Neutrophil (primary cell): ENCODE measurements at regions not wholly inside any gene's neighbourhood (a gene's known extent, or its start where the extent isn't known, plus 50 kb on each side); places are given as distances from the start of the nearest gene placed in this dataset.

Experiments used
- H3K27ac ChIP-seq: fragments of 200-600 bp; sonication (generic); 2 replicates; pipeline ENCODE4 v1.5.1; 2016; ENCODE audit warnings: mild to moderate bottlenecking, moderate library complexity
- H3K27me3 ChIP-seq: fragments of 200-600 bp; sonication (generic); 2 replicates; pipeline ENCODE4 v1.6.0; 2016; ENCODE audit warnings: mild to moderate bottlenecking
- H3K36me3 ChIP-seq: fragments of 200-600 bp; sonication (generic); 2 replicates; pipeline ENCODE4 v1.5.1; 2017
- H3K4me1 ChIP-seq, 2 experiments: fragments of 200-600 bp in 1 of 2; sonication (generic) in 1 of 2; 1 replicate in 1 of 2; 2 replicates in 1 of 2; pipeline versions ENCODE4 v1.5.1 to v1.6.1; 2013 to 2016; ENCODE audit warnings: low read depth in 1 of 2, low read length in 1 of 2, mild to moderate bottlenecking in 1 of 2, moderate library complexity in 1 of 2; ENCODE audit not compliant: control insufficient read depth in 1 of 2, insufficient read depth in 1 of 2
- H3K4me3 ChIP-seq, 2 experiments: fragments of 200-600 bp in 1 of 2; sonication (generic) in 1 of 2; 1 replicate in 1 of 2; 2 replicates in 1 of 2; pipeline ENCODE4 v1.5.1; 2013 to 2016; ENCODE audit warnings: low read depth in 1 of 2, low read length in 1 of 2, mild to moderate bottlenecking in 1 of 2, moderate library complexity in 1 of 2
- H3K9me3 ChIP-seq: fragments of 200-600 bp; sonication (generic); 2 replicates; pipeline ENCODE4 v1.5.1; 2016
- CTCF ChIP-seq: fragments of 200-600 bp; sonication (generic); IDR thresholded peaks from 2 replicates; pipeline ENCODE4 v1.5.1; 2016; ENCODE audit warnings: antibody characterized with exemption

GRCh38 chr1:173118404-173118803, 67.7 kb upstream of the TNFSF18 start:
- H3K36me3 ChIP-seq = no peaks in the 10 kb centered on the region
- no peak overlapping the region for H3K4me3 ChIP-seq
- H3K27ac ChIP-seq = no peak overlapping the region
- TF ChIP-seq CTCF = no peak
- no peaks in the 10 kb centered on the region for H3K9me3 ChIP-seq
- H3K27me3 ChIP-seq = no peaks in the 10 kb centered on the region
- H3K4me1 ChIP-seq = peaks cover 15 to 17% of the 10 kb centered on the region in 2 experiments

- Histone ChIP-seq H3K27ac (no peak overlapping the region), H3K4me1 (peaks cover 9 to 11% of the 10 kb centered on the region in 2 experiments), H3K4me3 (no peak overlapping the region), H3K36me3 (no peaks in the 10 kb centered on the region), H3K9me3 (no peaks in the 10 kb centered on the region), H3K27me3 (no peaks in the 10 kb centered on the region)
- TF ChIP-seq CTCF = no peak
These were observed 67.0 kb upstream of the TNFSF18 start for GRCh38 chr1:173117761-173118160.

GRCh38 chr1:173117108-173117633, 66.4 kb upstream of the TNFSF18 start:
- no peak overlapping the region for H3K4me3 ChIP-seq
- H3K9me3 ChIP-seq = no peaks in the 10 kb centered on the region
- H3K36me3 ChIP-seq = no peaks in the 10 kb centered on the region
- no peak for TF ChIP-seq CTCF
- peaks cover 4 to 7% of the 10 kb centered on the region in 2 experiments for H3K4me1 ChIP-seq
- no peaks in the 10 kb centered on the region for H3K27me3 ChIP-seq
- no peak overlapping the region for H3K27ac ChIP-seq

DNA sequence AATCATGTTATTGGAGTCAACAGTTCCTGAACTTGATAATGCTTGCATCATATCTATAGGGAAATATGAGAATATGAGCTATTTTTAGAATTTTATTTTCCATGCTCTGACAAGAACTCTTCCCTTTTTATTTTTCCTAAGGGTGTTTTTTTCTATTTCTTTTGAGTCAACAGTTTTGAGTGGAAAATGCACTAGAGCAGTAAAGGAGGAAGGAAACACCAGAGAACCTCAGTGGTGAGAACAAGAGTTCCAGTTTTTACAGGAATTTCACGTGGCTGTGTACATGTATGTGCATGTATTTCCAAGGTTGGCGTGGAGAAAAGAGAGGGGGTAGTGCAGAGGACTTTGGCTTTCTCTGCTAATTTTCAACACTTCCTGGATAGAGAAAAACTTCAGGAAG, 63.6 kb upstream of the TNFSF18 start:
- Histone ChIP-seq H3K27ac (no peak overlapping the region), H3K36me3 (no peaks in the 10 kb centered on the region), H3K4me1 (peaks cover 7 to 9% of the 10 kb centered on the region in 2 experiments), H3K4me3 (no peak overlapping the region), H3K9me3 (no peaks in the 10 kb centered on the region), H3K27me3 (no peaks in the 10 kb centered on the region)
- no peak for TF ChIP-seq CTCF

DNA sequence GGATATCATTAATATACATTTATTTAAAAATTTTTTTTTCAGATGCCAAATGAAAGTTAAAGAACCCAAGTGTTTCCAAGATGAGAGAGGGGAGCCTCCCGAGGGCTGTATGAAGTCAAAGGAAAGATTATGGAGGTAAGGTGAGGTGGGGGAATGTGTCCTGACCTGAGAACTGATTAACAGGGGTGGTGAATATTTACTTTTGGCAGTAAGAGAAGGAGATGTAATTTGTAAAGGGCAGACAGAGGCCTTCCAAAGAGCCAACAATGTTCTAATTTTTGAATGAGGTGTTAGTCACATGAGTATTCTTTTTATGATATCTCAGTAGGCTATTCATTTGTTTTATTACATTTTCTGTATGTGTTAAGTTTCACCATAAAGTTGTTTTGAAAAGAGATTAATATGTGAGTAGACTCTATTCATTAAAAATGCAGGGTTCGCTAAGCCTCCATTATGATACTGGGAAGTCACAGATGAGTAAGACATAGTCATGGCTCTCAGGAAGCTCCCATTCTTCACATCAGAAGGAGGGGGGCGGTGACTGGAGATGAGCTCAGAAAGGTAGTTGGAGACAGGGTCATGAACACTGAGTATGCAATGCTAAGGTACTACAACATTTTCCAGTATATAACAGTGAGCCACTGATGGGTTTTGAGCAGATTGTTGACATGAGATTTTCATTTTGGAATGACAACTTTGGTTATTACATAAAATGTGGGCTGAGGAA, 62.4 kb upstream of the TNFSF18 start:
- TF ChIP-seq CTCF = no peak
- Histone ChIP-seq H3K27ac (no peak overlapping the region), H3K4me1 (peaks cover 7 to 9% of the 10 kb centered on the region in 2 experiments), H3K36me3 (no peaks in the 10 kb centered on the region), H3K9me3 (no peaks in the 10 kb centered on the region), H3K27me3 (no peaks in the 10 kb centered on the region), H3K4me3 (no peak overlapping the region)
